ENCODE measurements at regions not wholly inside any gene's neighbourhood (a gene's known extent, or its start where the extent isn't known, plus 50 kb on each side); places are given as distances from the start of the nearest gene placed in this dataset.
"Not testable (repeated sequence)": the region's sequence is repeated elsewhere in the genome, so short reads cannot be mapped to it uniquely, and the experiment has no call there.

- no peak for DNase-seq
These were observed 364.0 kb downstream of the LRATD1 start for GRCh38 chr2:14996351-14997014.

DNA sequence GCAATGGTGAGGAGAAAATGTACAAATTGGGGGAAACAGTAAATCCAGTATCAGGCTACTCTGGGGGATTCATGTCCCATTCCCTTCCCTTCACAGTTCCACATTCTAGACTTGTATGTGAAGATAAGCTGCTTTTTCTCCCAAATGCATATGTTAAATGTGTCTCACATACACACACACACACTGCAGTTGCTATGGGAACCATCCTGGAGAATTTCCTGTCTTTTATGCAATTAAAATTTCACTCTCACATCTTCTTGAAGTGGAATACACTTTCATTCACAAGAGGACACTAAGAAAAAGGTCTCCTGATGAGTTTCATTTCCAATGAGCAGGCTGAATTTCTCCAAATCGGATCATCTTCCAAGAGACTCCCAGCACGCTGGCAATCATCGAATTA, 366.0 kb downstream of the LRATD1 start:
- DNase-seq = no peak

- no peak for DNase-seq
These were observed 366.7 kb downstream of the LRATD1 start for GRCh38 chr2:14999114-14999661.

DNA sequence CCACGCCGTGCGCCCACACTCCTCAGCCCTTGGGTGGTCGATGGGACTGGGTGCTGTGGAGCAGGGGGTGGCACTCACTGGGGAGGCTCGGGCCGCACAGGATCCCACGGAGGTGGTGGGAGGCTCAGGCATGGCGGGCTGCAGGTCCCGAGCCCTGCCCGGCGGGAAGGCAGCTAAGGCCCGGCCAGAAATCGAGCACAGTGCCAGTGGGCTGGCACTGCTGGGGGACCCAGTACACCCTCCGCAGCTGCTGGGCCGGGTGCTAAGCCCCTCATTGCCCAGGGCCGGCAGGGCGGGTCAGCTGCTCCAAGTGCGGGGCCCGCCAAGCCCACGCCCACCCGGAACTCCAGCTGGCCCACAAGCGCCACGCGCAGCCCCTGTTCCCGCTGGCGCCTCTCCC, 370.0 kb downstream of the LRATD1 start:
- not testable (repeated sequence) for DNase-seq

GRCh38 chr2:15006667-15007066, 374.1 kb downstream of the LRATD1 start:
- no peak for DNase-seq

- DNase-seq = no peak
These were observed 377.2 kb downstream of the LRATD1 start for GRCh38 chr2:15009681-15010080.

- DNase-seq = no peak
These were observed 377.8 kb downstream of the LRATD1 start for GRCh38 chr2:15010346-15010745.

GRCh38 chr2:15018814-15019213, 386.3 kb downstream of the LRATD1 start:
- no peak for DNase-seq

- no peak for DNase-seq
These were observed 390.7 kb downstream of the LRATD1 start for GRCh38 chr2:15023221-15023620.

- DNase-seq = no peak
These were observed 395.9 kb downstream of the LRATD1 start for GRCh38 chr2:15028406-15028805.

GRCh38 chr2:15031745-15032240, 399.3 kb downstream of the LRATD1 start:
- no peak for DNase-seq

GRCh38 chr2:15034246-15034645, 401.7 kb downstream of the LRATD1 start:
- no peak for DNase-seq

- no peak for DNase-seq
These were observed 402.3 kb downstream of the LRATD1 start for GRCh38 chr2:15034860-15035259.

- DNase-seq = no peak
These were observed 406.1 kb downstream of the LRATD1 start for GRCh38 chr2:15038366-15039364.

DNA sequence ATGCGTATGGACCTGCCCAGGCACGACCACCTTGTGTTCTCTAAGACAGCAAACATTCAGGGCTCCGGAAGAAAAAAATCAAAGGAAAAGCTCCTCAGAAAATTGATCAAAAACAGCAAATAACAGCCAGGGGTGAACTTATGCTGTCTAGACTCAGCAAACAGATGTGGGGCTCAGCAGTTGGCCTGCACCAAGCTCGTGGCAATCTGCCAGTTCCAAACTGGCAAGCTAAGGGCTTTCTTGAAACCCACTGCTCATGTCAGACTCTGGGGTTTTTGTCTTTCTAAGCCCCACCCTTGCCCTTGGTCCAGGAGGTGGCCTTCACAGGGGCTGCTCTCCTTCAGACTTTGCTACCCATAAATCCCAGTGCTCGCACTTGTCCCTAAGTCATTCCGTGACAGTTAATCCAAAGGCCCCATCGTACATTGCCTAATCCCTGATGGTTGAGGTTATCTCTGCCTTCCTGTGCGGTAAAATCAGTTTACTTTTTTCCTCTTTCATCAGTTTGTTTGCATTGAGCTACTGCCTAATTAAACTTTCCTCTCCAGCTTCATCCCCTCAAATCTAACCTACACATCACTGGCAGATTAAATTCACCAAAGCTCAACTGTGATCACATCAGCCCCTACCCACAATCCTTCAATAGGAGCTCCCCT, 408.0 kb downstream of the LRATD1 start:
- no peak for DNase-seq

DNA sequence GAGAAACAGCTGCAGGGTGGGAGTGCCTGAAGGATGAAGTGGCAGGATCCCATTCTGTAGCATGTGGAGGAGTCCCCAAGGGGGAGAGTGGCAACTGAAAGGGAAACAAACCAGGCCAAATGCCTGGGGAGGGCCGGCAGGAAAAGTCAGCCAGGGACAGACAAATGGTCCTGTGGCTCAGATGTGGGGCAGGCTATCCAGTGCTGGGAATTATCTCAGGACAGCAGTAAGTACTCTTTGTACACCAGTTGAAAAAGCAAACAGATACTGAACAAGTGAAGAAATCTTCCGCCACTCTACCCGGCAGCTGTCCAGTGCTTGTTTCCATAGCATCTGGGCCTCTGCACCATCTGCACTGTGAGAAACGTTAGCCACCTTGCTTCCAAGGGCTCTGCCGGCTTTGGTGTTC, 408.9 kb downstream of the LRATD1 start:
- no peak for DNase-seq

DNA sequence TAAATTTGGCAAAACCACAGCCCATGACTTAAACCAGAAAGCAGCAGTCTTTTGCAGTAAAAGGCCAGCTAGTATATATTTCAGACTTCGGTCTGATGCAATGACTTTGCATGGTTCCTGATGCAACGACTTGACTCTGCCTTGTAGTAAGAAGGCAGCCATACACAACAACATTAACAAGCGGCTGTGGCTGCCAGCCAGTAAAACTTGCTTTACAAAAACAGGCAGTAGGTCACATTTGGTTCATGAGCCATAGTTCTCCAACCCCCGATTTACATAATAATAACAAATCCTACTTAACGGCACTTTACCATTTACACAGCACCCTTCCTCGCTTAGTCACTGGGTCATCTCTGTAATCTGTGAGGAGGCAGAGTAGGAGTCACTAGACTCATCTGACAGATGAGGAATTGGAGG, 410.3 kb downstream of the LRATD1 start:
- no peak for DNase-seq

- DNase-seq = no peak
These were observed 411.0 kb downstream of the LRATD1 start for GRCh38 chr2:15043336-15044058.

DNA sequence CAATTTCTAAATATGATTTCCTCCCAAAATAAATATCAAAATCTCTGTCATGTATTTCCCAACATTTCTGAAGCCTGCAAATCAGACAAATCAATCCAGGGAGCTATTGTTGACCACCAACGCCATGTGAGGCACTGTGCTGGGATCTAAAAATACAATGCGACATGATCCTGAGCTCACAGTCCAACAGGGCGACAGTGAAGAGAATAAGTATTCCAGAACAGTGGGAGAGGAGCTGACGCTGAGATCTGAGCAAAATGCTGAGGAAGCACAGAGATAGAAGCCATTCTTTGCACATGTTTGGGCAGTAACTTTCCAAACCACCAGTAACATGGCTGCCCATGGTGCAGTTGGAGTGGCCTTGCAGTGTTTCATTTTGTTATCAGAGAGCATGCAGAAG, 412.5 kb downstream of the LRATD1 start:
- no peak for DNase-seq

DNA sequence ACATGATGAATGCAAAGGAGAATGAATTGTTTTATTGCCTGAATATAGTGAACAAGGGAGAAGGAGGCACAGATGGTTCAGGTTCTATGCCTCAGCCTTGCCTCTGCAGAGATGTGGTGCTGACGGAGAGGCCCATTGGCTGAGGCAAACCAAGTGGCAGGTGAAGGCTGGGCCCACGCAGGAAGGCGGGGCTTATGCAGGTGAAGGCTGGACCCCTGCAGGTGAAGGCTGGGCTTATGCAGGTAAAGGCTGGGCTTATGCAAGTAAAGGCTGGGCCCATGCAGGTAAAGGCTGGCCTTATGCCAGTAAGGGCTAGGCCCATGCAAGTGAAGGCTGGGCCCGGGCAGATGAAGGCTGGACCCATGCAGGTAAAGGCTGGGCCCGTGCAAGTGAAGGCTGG, 414.7 kb downstream of the LRATD1 start:
- no peak for DNase-seq

GRCh38 chr2:15048000-15048399, 415.5 kb downstream of the LRATD1 start:
- no peak for DNase-seq
